Natural killer cell (primary cell): ENCODE measurements at regions not wholly inside any gene's neighbourhood (a gene's known extent, or its start where the extent isn't known, plus 50 kb on each side); places are given as distances from the start of the nearest gene placed in this dataset.

Source experiments
- ATAC-seq, 3 donors: fragments of 150-1000 bp in 2 of 3; fragments of 200-7000 bp in 1 of 3; cut with Tn5 transposase; 1 replicate in 1 of 3; 2 replicates in 2 of 3; pipeline ENCODE4 v1.10.0; 2021; ENCODE audit warnings: mild to moderate bottlenecking in 2 of 3, moderate library complexity in 2 of 3
- DNase-seq, 2 donors: peaks; one replicate each; pipeline versions ENCODE4 v3.0.0 to v3.0.0-alpha.2; 2013 to 2021; ENCODE audit warnings: mixed read lengths in 1 of 2
- H3K27ac ChIP-seq: one replicate; pipeline ENCODE4 v1.5.1; 2013; ENCODE audit warnings: mild to moderate bottlenecking, low read length
- H3K27me3 ChIP-seq: one replicate; pipeline ENCODE4 v1.6.1; 2013; ENCODE audit warnings: low read length; ENCODE audit not compliant: control insufficient read depth, insufficient read depth
- H3K36me3 ChIP-seq: one replicate; pipeline ENCODE4 v1.6.1; 2013; ENCODE audit warnings: low read length; ENCODE audit not compliant: control insufficient read depth, insufficient read depth
- H3K4me1 ChIP-seq: one replicate; pipeline ENCODE4 v1.6.1; 2013; ENCODE audit warnings: low read length; ENCODE audit not compliant: control insufficient read depth, insufficient read depth
- H3K4me3 ChIP-seq: one replicate; pipeline ENCODE4 v1.5.1; 2013; ENCODE audit warnings: low read length
- H3K9me3 ChIP-seq: one replicate; pipeline ENCODE4 v1.6.1; 2013; ENCODE audit warnings: low read length; ENCODE audit not compliant: control insufficient read depth, insufficient read depth
- H3K27ac Mint-ChIP-seq, 2 donors: one replicate each; pipeline ENCODE4 v1.8.0; 2022; ENCODE audit warnings: mild to moderate bottlenecking in 2 of 2, mixed read lengths in 2 of 2, moderate library complexity in 1 of 2
- H3K27me3 Mint-ChIP-seq, 2 donors: one replicate each; pipeline ENCODE4 v1.8.0; 2022; ENCODE audit warnings: low read depth in 2 of 2, mixed read lengths in 2 of 2
- H3K36me3 Mint-ChIP-seq: one replicate; pipeline ENCODE4 v1.8.0; 2022; ENCODE audit warnings: mixed read lengths
- H3K4me1 Mint-ChIP-seq, 2 donors: one replicate each; pipeline ENCODE4 v1.8.0; 2022; ENCODE audit warnings: mixed read lengths in 2 of 2
- H3K4me3 Mint-ChIP-seq: one replicate; pipeline ENCODE4 v1.8.0; 2022; ENCODE audit warnings: mild to moderate bottlenecking, moderate library complexity, mixed read lengths
- H3K9me3 Mint-ChIP-seq, 2 donors: one replicate each; pipeline ENCODE4 v1.8.0; 2022; ENCODE audit warnings: mixed read lengths in 2 of 2
- CTCF ChIP-seq: fragments of 200-600 bp; IDR thresholded peaks from one replicate; pipeline ENCODE4 v1.8.0; 2022; ENCODE audit warnings: antibody characterized with exemption
- WGBS: methylation state at CpG from one replicate; pipeline ENCODE4 v1.1.7; 2013; ENCODE audit warnings: missing lambda C conversion rate; ENCODE audit not compliant: insufficient coverage; 5-methylcytosine and 5-hydroxymethylcytosine counted together
- intact Hi-C: fragments of 100-400 bp; cut with micrococcal nuclease; formaldehyde crosslinking; loops from one replicate; pipeline ENCODE4 v1.14.2; 2022

GRCh38 chr7:15832996-15833395, 146.5 kb upstream of the MEOX2 start:
- 83% methylated on average over 1 of the region's 1 CpG for WGBS
- Histone ChIP-seq H3K36me3 (no peaks in the 10 kb centered on the region), H3K27me3 (no peaks in the 10 kb centered on the region), H3K27ac (no peak overlapping the region), H3K4me3 (no peak overlapping the region), H3K4me1 (no peaks in the 10 kb centered on the region), H3K9me3 (no peaks in the 10 kb centered on the region)
- ATAC-seq: no peak
- H3K9me3 Mint-ChIP-seq: peaks cover 2% of the 10 kb centered on the region in 2 donors
- no peak for DNase-seq
- H3K36me3 Mint-ChIP-seq: no peaks in the 10 kb centered on the region
- H3K4me1 Mint-ChIP-seq: no peaks in the 10 kb centered on the region
- no peak for TF ChIP-seq CTCF
- no peaks in the 10 kb centered on the region for H3K27me3 Mint-ChIP-seq
- H3K27ac Mint-ChIP-seq: no peak overlapping the region
- intact Hi-C loops: no loop called here
- H3K4me3 Mint-ChIP-seq: no peak overlapping the region

GRCh38 chr7:15831606-15832005, 145.1 kb upstream of the MEOX2 start:
- no peak overlapping the region for H3K27ac ChIP-seq
- H3K36me3 ChIP-seq: no peaks in the 10 kb centered on the region
- H3K27ac Mint-ChIP-seq: no peak overlapping the region
- no peaks in the 10 kb centered on the region for H3K27me3 ChIP-seq
- DNase-seq (no peak), ATAC-seq (no peak)
- H3K36me3 Mint-ChIP-seq: no peaks in the 10 kb centered on the region
- 65% methylated on average over 3 of the region's 3 CpGs for WGBS
- intact Hi-C loops: no loop called here
- H3K9me3 ChIP-seq: no peaks in the 10 kb centered on the region
- no peaks in the 10 kb centered on the region for H3K27me3 Mint-ChIP-seq
- H3K4me3 Mint-ChIP-seq: no peak overlapping the region
- no peak for TF ChIP-seq CTCF
- H3K4me3 ChIP-seq: no peak overlapping the region
- peaks cover 2 to 5% of the 10 kb centered on the region in 2 donors for H3K9me3 Mint-ChIP-seq
- H3K4me1 ChIP-seq: no peaks in the 10 kb centered on the region
- H3K4me1 Mint-ChIP-seq: no peaks in the 10 kb centered on the region

- Mint-ChIP-seq H3K4me3 (no peak overlapping the region), H3K4me1 (no peaks in the 10 kb centered on the region), H3K27me3 (no peaks in the 10 kb centered on the region), H3K9me3 (peaks cover 4 to 7% of the 10 kb centered on the region in 2 donors), H3K27ac (no peak overlapping the region), H3K36me3 (no peaks in the 10 kb centered on the region)
- no peak for DNase-seq
- H3K9me3 ChIP-seq: no peaks in the 10 kb centered on the region
- no peak overlapping the region for H3K27ac ChIP-seq
- H3K4me3 ChIP-seq: no peak overlapping the region
- no peaks in the 10 kb centered on the region for H3K36me3 ChIP-seq
- TF ChIP-seq CTCF: no peak
- intact Hi-C loops: no loop called here
- WGBS: 88% methylated on average over 3 of the region's 3 CpGs
- H3K4me1 ChIP-seq: no peaks in the 10 kb centered on the region
- no peak for ATAC-seq
- H3K27me3 ChIP-seq: no peaks in the 10 kb centered on the region
Measured at GRCh38 chr7:15829691-15830090, 143.2 kb upstream of the MEOX2 start.

GRCh38 chr7:15828881-15829280, 142.4 kb upstream of the MEOX2 start:
- Mint-ChIP-seq H3K27ac (no peak overlapping the region), H3K4me1 (no peaks in the 10 kb centered on the region)
- WGBS: 83% methylated on average over 1 of the region's 3 CpGs

More at GRCh38 chr7:15828881-15829280, 142.4 kb upstream of the MEOX2 start:
- no peak overlapping the region for H3K4me3 Mint-ChIP-seq
- Histone ChIP-seq H3K36me3 (no peaks in the 10 kb centered on the region), H3K27me3 (no peaks in the 10 kb centered on the region), H3K27ac (no peak overlapping the region), H3K9me3 (no peaks in the 10 kb centered on the region), H3K4me3 (no peak overlapping the region), H3K4me1 (no peaks in the 10 kb centered on the region)
- ATAC-seq (no peak), DNase-seq (no peak)
- H3K36me3 Mint-ChIP-seq: no peaks in the 10 kb centered on the region
- TF ChIP-seq CTCF: no peak
- no peaks in the 10 kb centered on the region for H3K27me3 Mint-ChIP-seq
- H3K9me3 Mint-ChIP-seq: peaks cover 4 to 7% of the 10 kb centered on the region in 2 donors
- intact Hi-C loops: no loop called here
